COLO668 (cell line): ENCODE measurements at regions not wholly inside any gene's neighbourhood (a gene's known extent, or its start where the extent isn't known, plus 50 kb on each side); places are given as distances from the start of the nearest gene placed in this dataset.

Experiments used
- DNase-seq: peaks from one replicate; lab custom pipeline; 2025; ENCODE audit not compliant: unreplicated experiment; lab: John Stamatoyannopoulos, UW

GRCh38 chr6:129967427-129967826 is 51.0 kb upstream of the L3MBTL3 start:
- DNase-seq, result no peak

GRCh38 chr6:129966125-129966524 is 52.3 kb upstream of the L3MBTL3 start:
- DNase-seq, result no peak

GRCh38 chr6:129965096-129965495 is 53.3 kb upstream of the L3MBTL3 start:
- DNase-seq, result no peak

- DNase-seq, result no peak
Measured at GRCh38 chr6:129959358-129959930, 58.9 kb upstream of the L3MBTL3 start.

GRCh38 chr6:129957941-129958898 is 60.2 kb upstream of the L3MBTL3 start:
- no peak for DNase-seq

GRCh38 chr6:129955584-129955983 is 62.8 kb upstream of the L3MBTL3 start:
- DNase-seq, result no peak

GRCh38 chr6:129954749-129955431 is 63.5 kb upstream of the L3MBTL3 start:
- no peak for DNase-seq

- DNase-seq, result no peak
Measured at GRCh38 chr6:129947797-129948196, 70.6 kb upstream of the L3MBTL3 start.

- no peak for DNase-seq
Measured at GRCh38 chr6:129946439-129947140, 71.8 kb upstream of the L3MBTL3 start.

GRCh38 chr6:129943637-129944271 is 74.6 kb upstream of the L3MBTL3 start:
- no peak for DNase-seq

- no peak for DNase-seq
Measured at GRCh38 chr6:129940454-129941195, 77.8 kb upstream of the L3MBTL3 start.

- DNase-seq, result no peak
Measured at GRCh38 chr6:129938249-129939020, 77.3 kb upstream of the TMEM244 start.

GRCh38 chr6:129936329-129937165 is 75.4 kb upstream of the TMEM244 start:
- peak; percentile 16 for DNase-seq

- DNase-seq, result no peak
Measured at GRCh38 chr6:129932321-129932720, 71.2 kb upstream of the TMEM244 start.

- no peak for DNase-seq
Measured at GRCh38 chr6:129929433-129929832, 68.3 kb upstream of the TMEM244 start.

- no peak for DNase-seq
Measured at GRCh38 chr6:129923530-129924250, 62.6 kb upstream of the TMEM244 start.

GRCh38 chr6:129921169-129921817 is 60.2 kb upstream of the TMEM244 start:
- no peak for DNase-seq
